GM18502 (cell line): ENCODE measurements at regions not wholly inside any gene's neighbourhood (a gene's known extent, or its start where the extent isn't known, plus 50 kb on each side); places are given as distances from the start of the nearest gene placed in this dataset.
"Not testable (repeated sequence)": the region's sequence is repeated elsewhere in the genome, so short reads cannot be mapped to it uniquely, and the experiment has no call there.

ENCODE experiments used
- ATAC-seq: cut with Tn5 transposase; IDR thresholded peaks from one replicate; pipeline ENCODE4 v1.9.1; 2021; ENCODE audit warnings: mild to moderate bottlenecking; ENCODE audit not compliant: unreplicated experiment, poor library complexity

GRCh38 chr10:8128511-8128910, 74.0 kb downstream of the GATA3 start:
- ATAC-seq, result no peak

DNA sequence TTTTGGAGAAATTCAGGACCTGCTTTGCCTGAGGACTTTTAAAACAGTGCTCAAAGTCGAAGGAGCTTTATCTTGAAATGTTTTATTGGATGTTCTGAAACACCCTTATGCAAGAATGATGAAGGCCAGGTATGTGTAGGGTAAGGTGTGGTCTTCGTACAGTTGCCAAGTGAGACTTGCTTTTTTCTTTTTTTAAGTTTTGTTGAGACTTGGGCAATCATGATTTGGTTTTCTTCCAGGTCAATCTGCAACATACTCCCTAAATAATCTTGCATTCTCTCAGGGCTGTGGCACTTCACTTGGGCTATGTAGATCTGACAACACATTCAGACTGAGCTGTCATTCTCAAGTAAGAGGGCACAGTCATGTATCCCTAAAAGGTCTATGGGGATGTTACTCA, 75.0 kb downstream of the GATA3 start:
- no peak for ATAC-seq

DNA sequence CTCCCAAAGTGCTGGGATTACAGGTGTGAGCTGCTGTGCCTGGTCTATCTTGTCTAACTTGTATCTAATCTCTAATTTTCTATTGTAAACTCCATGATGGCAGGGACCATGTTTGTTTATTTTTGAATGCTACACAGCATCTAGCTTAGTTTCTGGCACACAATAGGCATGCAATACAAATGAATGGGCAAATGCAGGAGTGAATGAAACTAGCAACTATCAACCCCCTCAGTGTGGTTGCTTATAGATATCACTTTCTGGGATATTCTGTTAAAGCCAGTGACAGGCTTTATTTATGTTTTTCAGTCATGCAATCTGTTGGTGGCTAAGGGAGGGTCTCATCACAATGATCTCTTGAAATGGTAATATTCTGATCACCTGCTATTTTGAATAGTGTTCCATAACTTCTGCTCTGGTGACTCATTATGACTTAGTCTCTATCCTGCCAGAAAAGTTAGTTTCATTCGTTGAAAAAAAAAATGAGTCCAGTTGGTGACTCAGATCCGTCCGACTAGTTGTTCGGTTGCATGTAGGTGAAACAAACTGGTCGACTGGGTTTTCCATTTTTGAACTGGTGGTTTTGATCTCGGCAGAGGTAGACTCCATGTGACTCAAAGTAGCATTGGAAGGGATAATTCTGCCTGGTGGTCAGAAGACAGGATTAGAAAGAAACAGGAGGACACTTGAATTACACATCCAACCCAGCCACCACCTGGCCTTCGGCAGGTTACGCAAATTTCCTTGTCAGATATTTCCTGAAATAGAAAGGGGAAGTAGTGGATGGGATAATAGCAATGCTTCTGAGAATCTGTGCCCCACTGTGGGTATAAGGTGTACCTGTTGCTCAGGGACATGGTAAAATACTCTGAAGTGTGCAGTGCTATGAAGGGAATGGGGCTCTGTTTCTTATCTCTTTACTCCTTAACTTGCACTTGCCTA, 76.8 kb downstream of the GATA3 start:
- peak; percentile 78 for ATAC-seq

DNA sequence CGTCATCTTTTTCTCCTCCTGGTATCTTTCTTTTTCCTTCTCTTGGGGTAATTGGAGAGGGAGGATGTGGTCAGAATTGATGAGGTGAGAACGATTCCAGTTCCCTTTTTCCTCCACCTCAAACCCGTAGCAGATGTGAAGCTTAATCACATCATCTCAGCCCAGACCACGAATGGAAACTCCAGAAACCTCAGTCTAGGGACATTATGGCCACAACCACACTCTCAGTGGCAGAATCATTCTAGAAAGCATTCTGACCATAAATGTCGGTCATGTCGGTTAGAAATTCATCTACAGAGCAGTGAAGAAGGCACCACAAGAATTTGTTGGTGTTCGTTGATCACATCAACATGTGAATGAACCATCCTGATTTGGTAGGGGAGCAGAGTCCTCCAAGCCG, 78.7 kb downstream of the GATA3 start:
- peak; percentile 56 for ATAC-seq

DNA sequence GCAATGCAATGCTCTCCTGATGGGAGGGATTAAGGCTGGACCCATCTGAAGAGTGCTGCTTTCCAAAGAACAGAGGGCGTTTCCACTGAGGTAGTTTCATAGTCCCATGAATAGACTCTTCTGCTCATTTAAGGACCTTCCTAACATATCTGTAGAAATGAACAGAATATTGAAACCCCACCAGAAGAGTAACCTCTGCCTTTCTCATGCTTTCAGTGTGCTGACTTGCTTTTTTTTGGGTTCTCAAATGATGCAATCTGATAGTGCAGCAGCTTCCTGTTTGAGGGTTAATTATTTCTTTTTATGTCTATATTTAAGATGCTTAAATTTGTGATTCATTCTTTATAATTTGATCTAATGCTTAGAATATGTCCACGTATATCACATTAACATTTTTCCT, 82.2 kb downstream of the GATA3 start:
- no peak for ATAC-seq

- ATAC-seq, result no peak
Observed at GRCh38 chr10:8137272-8137681, 82.8 kb downstream of the GATA3 start.

DNA sequence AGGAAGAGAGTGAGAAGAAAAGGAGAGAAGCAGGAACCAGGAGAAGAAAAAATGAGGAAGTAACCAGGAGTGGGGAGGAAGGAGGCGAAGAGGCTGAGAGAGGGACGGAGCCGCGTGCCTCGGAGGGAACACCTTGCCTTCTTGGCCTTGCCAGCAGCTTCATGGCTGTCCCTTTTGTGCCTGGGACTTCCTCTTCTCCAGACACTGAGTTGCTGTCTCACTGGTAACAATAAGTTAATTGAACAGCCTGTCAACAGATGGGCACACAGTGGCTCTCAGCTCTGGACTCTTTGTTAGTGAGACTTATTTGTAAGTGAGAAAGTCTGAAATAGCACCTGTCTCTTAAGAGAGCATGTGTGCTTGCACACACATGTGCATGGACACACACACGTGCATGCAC, 83.2 kb downstream of the GATA3 start:
- peak; percentile 29 for ATAC-seq

GRCh38 chr10:8138471-8138870, 84.0 kb downstream of the GATA3 start:
- ATAC-seq, result no peak

DNA sequence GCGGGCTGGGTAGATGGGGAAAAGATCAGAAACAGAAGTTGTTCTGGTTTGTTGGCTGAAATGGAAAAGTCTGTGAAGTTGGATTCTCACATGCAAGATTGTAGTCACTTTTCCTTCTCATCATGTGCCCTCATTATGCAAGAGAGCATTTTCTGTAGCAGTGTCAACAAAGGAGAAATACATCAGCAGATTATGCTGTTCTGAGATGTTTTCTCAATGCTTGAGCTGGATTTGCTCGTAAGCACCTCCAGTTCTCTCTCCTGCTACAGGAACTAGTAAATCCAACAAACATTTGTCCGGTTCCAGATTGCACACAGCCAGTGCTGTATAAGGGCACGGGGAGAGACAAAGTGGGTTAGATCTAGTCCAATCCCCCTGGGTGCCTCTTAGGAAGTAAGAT, 90.0 kb downstream of the GATA3 start:
- ATAC-seq, result no peak

DNA sequence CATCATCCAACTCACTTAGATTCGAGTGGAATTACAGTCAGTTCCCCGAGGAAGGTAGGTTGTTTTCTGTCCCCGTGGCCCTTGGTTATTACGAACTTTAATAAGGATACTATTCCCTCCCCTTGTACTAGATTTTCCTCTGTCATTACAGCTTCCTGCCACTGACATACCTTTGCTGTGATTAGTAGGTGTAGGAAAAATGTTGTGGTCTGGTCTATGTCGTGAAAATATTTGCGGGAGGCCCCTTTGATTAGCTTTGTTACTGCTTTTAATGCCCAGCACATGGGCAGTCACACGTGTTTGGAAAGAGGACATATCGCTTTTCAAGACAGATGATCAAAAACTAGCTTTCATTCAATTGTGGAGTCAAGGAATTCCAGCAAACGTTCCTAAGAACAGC, 92.2 kb downstream of the GATA3 start:
- ATAC-seq, result no peak

DNA sequence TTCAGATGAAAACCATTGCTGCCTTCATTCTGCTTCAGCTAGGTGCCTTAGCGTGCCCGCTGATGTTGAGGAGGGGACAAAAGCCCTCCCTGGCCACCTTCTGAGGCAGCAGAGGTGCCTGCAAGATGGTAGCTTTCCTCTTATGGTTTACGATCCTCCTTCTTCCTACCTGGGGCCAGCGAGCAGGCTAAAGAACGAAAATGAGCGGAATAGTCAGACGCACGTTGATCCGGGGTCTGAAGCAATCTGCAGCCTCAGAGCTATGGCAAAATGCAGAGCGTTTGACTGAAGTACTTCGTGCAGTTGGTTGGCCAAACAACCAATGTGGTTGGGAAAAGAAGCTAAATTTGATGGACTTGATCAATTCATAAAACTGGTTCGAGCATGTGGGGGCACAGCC, 95.5 kb downstream of the GATA3 start:
- no peak for ATAC-seq

- no peak for ATAC-seq
Observed at GRCh38 chr10:8150401-8150905, 96.0 kb downstream of the GATA3 start.

DNA sequence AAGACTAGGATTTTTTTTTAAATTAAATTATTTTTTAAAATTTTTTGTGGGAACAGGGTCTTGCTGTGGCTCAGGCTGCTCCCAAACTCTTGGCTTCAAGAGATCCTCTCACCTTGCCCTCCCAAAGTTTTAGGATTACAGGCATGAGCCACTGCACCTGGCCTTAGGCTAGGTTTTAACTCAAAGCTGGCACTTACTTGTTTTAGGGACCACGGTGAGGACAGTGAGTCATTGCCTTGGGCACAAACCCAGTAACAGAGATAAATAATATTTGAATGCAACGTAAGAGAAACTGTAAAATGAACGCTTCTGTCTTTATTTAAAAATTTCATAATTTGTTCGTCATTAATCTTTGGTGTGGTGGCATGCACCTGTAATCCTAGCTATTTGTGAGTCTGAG, 96.6 kb downstream of the GATA3 start:
- ATAC-seq, result no peak

DNA sequence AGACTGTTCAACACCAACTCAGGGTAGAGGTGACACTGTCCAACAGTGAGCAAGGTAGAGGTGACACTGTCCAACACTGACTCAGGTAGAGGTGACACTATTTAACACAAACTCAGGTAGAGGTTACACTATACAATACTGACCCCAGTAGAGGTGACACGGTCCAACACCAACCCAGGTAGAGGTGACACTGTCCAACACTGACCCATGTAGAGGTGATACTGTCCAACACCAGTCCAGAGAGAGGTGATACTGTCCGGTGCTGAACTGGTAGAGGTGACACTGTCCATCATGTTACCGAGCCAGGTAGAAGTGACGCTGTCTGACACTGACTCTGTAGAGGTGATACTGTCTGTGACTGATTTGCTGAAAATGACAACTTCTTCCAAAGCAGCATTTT, 102.4 kb downstream of the GATA3 start:
- no peak for ATAC-seq

DNA sequence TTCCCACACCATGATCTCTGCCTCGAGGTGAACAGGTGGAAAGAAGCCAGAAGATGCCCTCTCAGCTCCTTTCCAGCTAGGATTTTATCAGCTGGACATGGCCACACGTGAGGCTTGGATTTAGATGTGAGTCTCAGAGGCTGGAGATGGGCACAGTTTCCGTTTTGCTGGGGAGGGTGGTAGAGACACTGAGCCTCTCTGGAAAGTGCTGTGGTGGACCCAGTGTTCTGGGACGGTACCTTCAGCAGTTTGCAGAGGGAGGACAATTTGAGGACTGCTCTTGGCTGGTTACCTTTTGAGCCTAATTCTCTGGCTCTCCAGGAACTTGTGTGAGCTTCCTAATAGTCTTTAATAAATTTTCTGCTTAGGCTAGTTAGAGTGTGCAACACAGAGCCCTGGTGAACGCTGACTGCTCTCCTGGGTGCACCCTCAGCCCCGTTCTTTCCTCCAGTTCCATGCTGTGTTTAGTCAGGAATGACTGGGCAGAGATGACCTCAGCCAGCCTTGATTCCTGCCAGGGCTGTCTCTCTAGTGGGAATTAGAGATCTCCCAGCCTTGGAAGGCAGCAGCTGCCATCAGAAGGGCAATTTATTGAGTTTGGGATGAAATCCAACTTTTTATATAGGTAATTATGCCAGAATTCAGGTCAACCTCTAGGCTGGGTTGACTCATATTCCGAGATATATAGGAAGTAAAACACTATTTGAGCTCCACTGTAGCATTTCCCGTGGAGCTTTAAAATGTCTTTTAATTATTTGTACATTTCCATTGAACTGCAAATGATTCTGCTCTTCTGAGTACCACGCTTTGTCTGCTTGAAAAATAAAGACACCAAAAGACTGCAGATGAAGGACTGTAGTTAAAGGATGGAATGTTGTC, 103.9 kb downstream of the GATA3 start:
- no peak for ATAC-seq

DNA sequence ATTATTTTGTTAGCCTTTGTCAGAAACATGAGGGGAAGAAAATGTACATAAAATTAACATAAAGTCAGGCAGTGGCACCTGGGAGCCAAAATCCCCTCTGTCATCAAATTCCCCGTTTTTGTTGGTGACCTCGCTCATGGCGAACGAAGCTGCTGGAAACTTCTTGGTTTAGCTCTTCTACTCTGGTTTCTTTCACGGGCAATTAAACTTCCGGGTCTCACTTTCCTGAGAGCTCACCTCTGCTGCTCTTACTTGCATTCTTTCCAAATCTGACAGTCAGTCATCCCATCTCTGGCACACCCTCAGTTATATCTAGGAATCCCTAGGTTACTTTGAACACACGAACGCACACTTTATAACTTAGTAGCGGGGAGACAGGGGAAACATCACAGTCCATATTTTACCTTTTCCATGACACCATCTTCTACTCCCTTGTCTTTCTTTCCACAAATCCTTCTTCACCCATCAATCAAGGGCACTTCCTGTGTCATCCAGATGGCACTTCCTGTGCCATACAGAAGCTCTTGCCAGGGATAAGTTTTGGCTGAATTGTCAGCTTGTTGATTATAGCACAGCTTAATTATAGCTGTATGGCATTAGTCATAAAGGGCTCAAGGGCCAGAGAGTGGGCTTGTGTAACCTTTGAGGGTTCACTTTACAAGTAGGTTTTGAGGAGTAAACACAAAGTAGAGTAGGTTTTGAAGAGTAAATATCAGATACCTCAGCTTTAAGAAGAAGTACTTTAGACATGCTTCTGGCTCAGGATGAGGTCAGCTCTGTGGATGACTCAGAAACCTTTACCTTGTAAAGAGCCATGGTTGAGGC, 105.1 kb downstream of the GATA3 start:
- no peak for ATAC-seq

GRCh38 chr10:8163824-8164223, 109.3 kb downstream of the GATA3 start:
- ATAC-seq, result no peak

- ATAC-seq, result not testable (repeated sequence)
Observed at GRCh38 chr10:8164640-8165039, 110.2 kb downstream of the GATA3 start.

GRCh38 chr10:8168836-8169235, 114.3 kb downstream of the GATA3 start:
- ATAC-seq, result no peak

DNA sequence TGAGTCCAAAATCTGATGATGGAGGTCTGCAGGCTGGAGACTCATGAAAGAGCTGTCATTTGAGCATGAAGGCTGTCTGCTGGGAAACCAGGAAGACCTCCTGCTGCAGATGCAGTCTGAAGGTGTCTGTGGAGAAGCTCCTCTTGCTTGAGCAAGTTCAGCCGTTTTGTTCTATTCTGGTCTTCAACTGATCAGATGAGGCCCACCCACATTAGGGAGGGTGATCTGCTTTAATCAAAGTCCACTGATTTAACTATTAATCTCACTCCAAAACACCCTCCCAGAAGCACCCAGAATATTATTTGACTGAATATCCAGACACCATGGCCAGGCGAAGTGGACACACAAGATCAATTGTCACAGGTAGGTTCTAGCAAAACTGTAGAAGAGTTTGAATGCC, 116.5 kb downstream of the GATA3 start:
- no peak for ATAC-seq
